Spleen (tissue), 7 donors: ENCODE measurements at regions not wholly inside any gene's neighbourhood (a gene's known extent, or its start where the extent isn't known, plus 50 kb on each side); places are given as distances from the start of the nearest gene placed in this dataset.

Experiments
- CTCF ChIP-seq, 11 experiments: fragments of 200-600 bp in 7 of 11; fragments of 450-650 bp in 4 of 11; sonication (generic) in 4 of 11; IDR thresholded peaks in 8 of 11; conservative IDR thresholded peaks in 3 of 11; 1 replicate in 7 of 11; 2 replicates in 4 of 11; pipeline versions ENCODE4 v1.4.0 to v1.8.0; 2016 to 2021; ENCODE audit warnings: antibody characterized with exemption in 11 of 11, inconsistent platforms in 4 of 11, mild to moderate bottlenecking in 1 of 11
- POLR2A ChIP-seq, 3 donors: fragments of 450-650 bp; IDR thresholded peaks; one replicate each; pipeline ENCODE4 v1.5.1; 2017; ENCODE audit warnings: antibody characterized with exemption in 3 of 3, mild to moderate bottlenecking in 1 of 3
- POLR2AphosphoS5 ChIP-seq, 3 donors: sonication (generic); formaldehyde crosslinking; IDR thresholded peaks; one replicate each; pipeline ENCODE4 v1.5.1; 2017; ENCODE audit warnings: antibody characterized with exemption in 3 of 3
- donor health status: DM: no; HTN: no; CAD: no; lungs with moderate emphysema.
- donor health status: DM: no; HTN: no; CAD: no.
- donor health status: DM: no; HTN: no; CAD: no.

- TF ChIP-seq CTCF (IDR thresholded peaks at IDR 0.05 in 8 of 11, conservative IDR thresholded peaks at IDR 0.05 in 3 of 11) (no peak), POLR2A (IDR thresholded peaks at IDR 0.05) (no peak), POLR2AphosphoS5 (IDR thresholded peaks at IDR 0.05) (no peak)
Measured at GRCh38 chr15:35958021-35958420, 412.1 kb upstream of the DPH6 start.
